Astrocyte of the spinal cord (primary cell): ENCODE measurements at regions not wholly inside any gene's neighbourhood (a gene's known extent, or its start where the extent isn't known, plus 50 kb on each side); places are given as distances from the start of the nearest gene placed in this dataset.

Experiments
- DNase-seq: peaks from one replicate; pipeline ENCODE4 v3.0.0; 2011; ENCODE audit warnings: low read depth, low spot score
- H3K4me3 ChIP-seq: 2 replicates; pipeline ENCODE4 v1.5.1; 2011; ENCODE audit warnings: low read depth, mild to moderate bottlenecking, low read length, moderate library complexity
- in situ Hi-C: cut with HindIII; loops from 2 replicates; pipeline ENCODE4 v1.10.0; 2017; ENCODE audit warnings: low sequenced_read_pairs
- TF ChIP-seq, protein P1 (sequence below): IDR thresholded peaks from 2 replicates; pipeline ENCODE4 v1.5.1; 2012; ENCODE audit warnings: low read depth, mild to moderate bottlenecking, low read length, inconsistent platforms

DNA sequence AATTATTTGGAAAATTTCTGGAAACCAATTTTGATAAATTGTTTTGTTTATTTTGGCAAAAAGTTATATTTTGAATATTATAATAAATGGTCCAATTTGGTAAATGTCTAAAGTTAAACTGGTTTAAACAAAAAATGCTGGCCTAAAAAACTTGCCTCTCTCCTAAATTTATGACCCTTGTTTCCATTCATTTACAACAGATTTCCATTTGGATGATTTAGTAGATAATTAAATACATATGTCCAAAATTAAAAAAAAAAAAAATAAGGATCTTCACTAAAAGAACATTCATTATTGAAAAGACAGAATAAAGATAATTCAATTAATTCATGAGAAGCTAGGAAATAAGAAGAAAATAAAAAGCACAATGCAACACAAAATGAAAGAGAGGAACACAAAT, 449.5 kb downstream of the SPRY1 start:
- in situ Hi-C loops: no loop called here
- TF ChIP-seq, protein P1, sequence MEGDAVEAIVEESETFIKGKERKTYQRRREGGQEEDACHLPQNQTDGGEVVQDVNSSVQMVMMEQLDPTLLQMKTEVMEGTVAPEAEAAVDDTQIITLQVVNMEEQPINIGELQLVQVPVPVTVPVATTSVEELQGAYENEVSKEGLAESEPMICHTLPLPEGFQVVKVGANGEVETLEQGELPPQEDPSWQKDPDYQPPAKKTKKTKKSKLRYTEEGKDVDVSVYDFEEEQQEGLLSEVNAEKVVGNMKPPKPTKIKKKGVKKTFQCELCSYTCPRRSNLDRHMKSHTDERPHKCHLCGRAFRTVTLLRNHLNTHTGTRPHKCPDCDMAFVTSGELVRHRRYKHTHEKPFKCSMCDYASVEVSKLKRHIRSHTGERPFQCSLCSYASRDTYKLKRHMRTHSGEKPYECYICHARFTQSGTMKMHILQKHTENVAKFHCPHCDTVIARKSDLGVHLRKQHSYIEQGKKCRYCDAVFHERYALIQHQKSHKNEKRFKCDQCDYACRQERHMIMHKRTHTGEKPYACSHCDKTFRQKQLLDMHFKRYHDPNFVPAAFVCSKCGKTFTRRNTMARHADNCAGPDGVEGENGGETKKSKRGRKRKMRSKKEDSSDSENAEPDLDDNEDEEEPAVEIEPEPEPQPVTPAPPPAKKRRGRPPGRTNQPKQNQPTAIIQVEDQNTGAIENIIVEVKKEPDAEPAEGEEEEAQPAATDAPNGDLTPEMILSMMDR: no peak
- DNase-seq: no peak
- H3K4me3 ChIP-seq: no peak overlapping the region

DNA sequence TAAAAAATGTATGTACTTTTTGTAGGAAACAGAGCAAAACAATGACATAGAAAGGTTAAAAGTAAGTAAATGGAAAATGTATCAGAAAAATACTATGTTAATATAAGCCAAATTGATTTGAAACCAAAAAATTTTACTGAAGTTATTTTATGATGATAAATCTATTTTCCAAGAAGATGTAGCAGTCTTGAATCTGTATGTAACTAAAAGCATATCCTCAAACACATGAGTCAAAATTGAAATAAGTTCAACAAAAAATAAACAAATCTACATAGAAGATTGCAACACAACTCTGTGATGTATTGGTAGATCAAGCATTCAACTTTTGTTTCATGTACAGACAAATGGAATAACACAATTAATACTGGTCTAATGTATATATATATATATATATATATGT, 450.0 kb downstream of the SPRY1 start:
- DNase-seq: no peak
- in situ Hi-C loops: no loop called here
- no peak overlapping the region for H3K4me3 ChIP-seq
- TF ChIP-seq, protein P1: no peak

DNA sequence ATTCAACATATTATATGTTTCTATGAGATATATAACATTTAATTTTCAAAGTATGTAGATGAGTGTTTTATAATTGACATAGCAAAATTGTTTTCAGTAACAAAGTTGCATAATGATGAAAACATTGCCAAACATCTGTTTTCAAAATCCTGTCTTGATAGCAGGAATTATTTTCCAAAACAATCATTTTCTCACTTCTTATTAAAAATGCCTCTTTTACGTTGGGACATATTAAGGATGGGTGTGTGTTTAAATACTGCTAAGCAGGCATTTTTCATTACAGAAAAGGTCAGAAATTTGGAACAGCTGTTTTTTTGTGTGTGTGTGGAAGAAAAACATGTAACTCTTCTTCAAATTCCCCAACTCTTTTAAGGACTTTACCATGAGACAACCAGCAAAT, 452.0 kb downstream of the SPRY1 start:
- TF ChIP-seq, protein P1: no peak
- H3K4me3 ChIP-seq: no peak overlapping the region
- DNase-seq: no peak
- in situ Hi-C loops: no loop called here

DNA sequence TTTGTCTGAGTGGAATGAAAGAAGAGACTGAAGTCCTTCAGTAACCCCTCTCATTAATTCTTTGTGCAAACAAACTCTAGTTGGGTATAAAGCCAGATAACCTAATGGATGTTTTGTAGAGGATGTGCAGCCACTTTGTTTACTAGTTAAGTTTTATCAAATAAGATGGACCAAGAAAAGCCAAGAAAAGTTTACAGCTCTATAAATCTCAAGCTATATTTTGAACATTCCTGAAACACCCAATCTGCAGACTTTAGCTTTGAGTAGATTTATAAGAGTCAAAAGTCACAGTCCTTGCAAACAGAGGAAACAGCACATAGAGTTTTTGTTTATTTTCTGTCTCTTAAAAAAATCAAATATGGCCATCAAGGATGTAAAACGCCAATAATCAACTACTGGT, 452.9 kb downstream of the SPRY1 start:
- TF ChIP-seq, protein P1: no peak
- H3K4me3 ChIP-seq: no peak overlapping the region
- in situ Hi-C loops: no loop called here
- DNase-seq: no peak

DNA sequence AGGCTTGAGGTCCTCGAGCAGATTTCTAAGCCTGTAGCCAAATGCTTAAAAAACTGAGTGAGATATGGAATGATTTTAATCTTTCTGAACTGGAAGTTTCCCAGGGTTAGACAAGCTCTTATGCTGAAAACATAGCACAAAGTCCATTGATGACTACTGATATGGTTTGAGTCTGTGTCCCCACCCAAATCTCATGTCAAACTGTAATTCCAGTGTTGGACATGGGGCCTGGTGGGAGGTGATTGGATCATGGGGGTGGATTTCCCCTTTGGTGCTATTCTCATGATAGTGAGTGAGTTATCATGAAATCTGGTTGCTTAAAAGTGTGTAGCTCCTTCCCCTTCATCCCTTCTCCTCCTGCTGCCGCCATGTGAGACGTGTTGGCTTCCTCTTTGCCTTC, 454.9 kb downstream of the SPRY1 start:
- no peak overlapping the region for H3K4me3 ChIP-seq
- TF ChIP-seq, protein P1: no peak
- in situ Hi-C loops: no loop called here
- no peak for DNase-seq

DNA sequence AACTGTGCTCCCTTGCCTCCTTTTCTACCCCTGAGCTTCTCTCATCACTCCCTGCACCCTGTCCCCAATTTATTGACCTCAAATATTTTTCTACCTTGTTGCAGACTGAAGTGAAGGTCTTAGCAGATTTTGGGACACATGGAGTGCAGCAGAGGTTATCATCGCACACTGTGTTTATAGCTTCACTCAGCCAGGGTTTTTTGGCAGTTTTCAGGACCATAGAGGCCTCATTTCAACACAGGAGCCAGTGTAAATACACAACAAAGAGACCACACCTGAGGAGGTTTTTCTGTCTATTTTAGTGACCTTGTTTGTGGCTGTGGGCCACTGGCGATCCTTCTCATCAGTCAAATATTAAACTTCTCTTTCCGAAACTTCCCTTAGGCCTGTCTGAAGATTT, 457.1 kb downstream of the SPRY1 start:
- in situ Hi-C loops: no loop called here
- no peak for DNase-seq
- H3K4me3 ChIP-seq: no peak overlapping the region
- TF ChIP-seq, protein P1: no peak
